ENCODE measurements at regions not wholly inside any gene's neighbourhood (a gene's known extent, or its start where the extent isn't known, plus 50 kb on each side); places are given as distances from the start of the nearest gene placed in this dataset.

- no peaks in the 10 kb centered on the region for H3K36me3 Mint-ChIP-seq (ENCODE audit: low read depth)
- no peak for DNase-seq (ENCODE audit: low spot score)
- H3K9me3 Mint-ChIP-seq (ENCODE audit: low read depth), result peaks cover 10% of the 10 kb centered on the region
- no peaks in the 10 kb centered on the region for H3K4me1 Mint-ChIP-seq (ENCODE audit: low read depth)
- TF ChIP-seq CTCF (IDR thresholded peaks at IDR 0.05), result no peak
- H3K27ac Mint-ChIP-seq (ENCODE audit: unreplicated experiment), result no peak overlapping the region
- H3K4me3 Mint-ChIP-seq (ENCODE audit: unreplicated experiment), result no peak overlapping the region
- H3K27me3 Mint-ChIP-seq (ENCODE audit: low read depth), result peaks cover 6% of the 10 kb centered on the region
These were observed 257.0 kb downstream of the MSX2 start for GRCh38 chr5:174981416-174981815.

- TF ChIP-seq CTCF (IDR thresholded peaks at IDR 0.05), result no peak
- peaks cover 10% of the 10 kb centered on the region for H3K9me3 Mint-ChIP-seq (ENCODE audit: low read depth)
- no peak overlapping the region for H3K4me3 Mint-ChIP-seq (ENCODE audit: unreplicated experiment)
- peaks cover 6% of the 10 kb centered on the region for H3K27me3 Mint-ChIP-seq (ENCODE audit: low read depth)
- no peaks in the 10 kb centered on the region for H3K4me1 Mint-ChIP-seq (ENCODE audit: low read depth)
- DNase-seq (ENCODE audit: low spot score), result no peak
- no peak overlapping the region for H3K27ac Mint-ChIP-seq (ENCODE audit: unreplicated experiment)
- H3K36me3 Mint-ChIP-seq (ENCODE audit: low read depth), result no peaks in the 10 kb centered on the region
These were observed 256.6 kb downstream of the MSX2 start for GRCh38 chr5:174980952-174981351.

- no peak for TF ChIP-seq CTCF (IDR thresholded peaks at IDR 0.05)
- H3K27ac Mint-ChIP-seq (ENCODE audit: unreplicated experiment), result no peak overlapping the region
- DNase-seq (ENCODE audit: low spot score), result no peak
- no peaks in the 10 kb centered on the region for H3K4me1 Mint-ChIP-seq (ENCODE audit: low read depth)
- peaks cover 16% of the 10 kb centered on the region for H3K9me3 Mint-ChIP-seq (ENCODE audit: low read depth)
- H3K36me3 Mint-ChIP-seq (ENCODE audit: low read depth), result no peaks in the 10 kb centered on the region
- no peak overlapping the region for H3K4me3 Mint-ChIP-seq (ENCODE audit: unreplicated experiment)
- H3K27me3 Mint-ChIP-seq (ENCODE audit: low read depth), result peaks cover 14% of the 10 kb centered on the region
These were observed 247.9 kb downstream of the MSX2 start for GRCh38 chr5:174972291-174972690.

- H3K9me3 Mint-ChIP-seq (ENCODE audit: low read depth), result peaks cover 27% of the 10 kb centered on the region
- no peaks in the 10 kb centered on the region for H3K36me3 Mint-ChIP-seq (ENCODE audit: low read depth)
- no peaks in the 10 kb centered on the region for H3K4me1 Mint-ChIP-seq (ENCODE audit: low read depth)
These were observed 246.8 kb downstream of the MSX2 start for GRCh38 chr5:174971210-174971609.

GRCh38 chr5:174970502-174970901, 246.1 kb downstream of the MSX2 start:
- no peaks in the 10 kb centered on the region for H3K4me1 Mint-ChIP-seq (ENCODE audit: low read depth)
- H3K36me3 Mint-ChIP-seq (ENCODE audit: low read depth), result no peaks in the 10 kb centered on the region
- no peak overlapping the region for H3K27ac Mint-ChIP-seq (ENCODE audit: unreplicated experiment)
- H3K9me3 Mint-ChIP-seq (ENCODE audit: low read depth), result peaks cover 32% of the 10 kb centered on the region
- no peak overlapping the region for H3K4me3 Mint-ChIP-seq (ENCODE audit: unreplicated experiment)
- H3K27me3 Mint-ChIP-seq (ENCODE audit: low read depth), result peaks cover 13% of the 10 kb centered on the region
- no peak for DNase-seq (ENCODE audit: low spot score)
- no peak for TF ChIP-seq CTCF (IDR thresholded peaks at IDR 0.05)

More at GRCh38 chr5:174971210-174971609, 246.8 kb downstream of the MSX2 start:
- Mint-ChIP-seq H3K27ac (ENCODE audit: unreplicated experiment) (no peak overlapping the region), H3K27me3 (ENCODE audit: low read depth) (peaks cover 14% of the 10 kb centered on the region), H3K4me3 (ENCODE audit: unreplicated experiment) (no peak overlapping the region)
- no peak for TF ChIP-seq CTCF (IDR thresholded peaks at IDR 0.05)
- DNase-seq (ENCODE audit: low spot score), result no peak
